ENCODE measurements at regions not wholly inside any gene's neighbourhood (a gene's known extent, or its start where the extent isn't known, plus 50 kb on each side); places are given as distances from the start of the nearest gene placed in this dataset.

DNA sequence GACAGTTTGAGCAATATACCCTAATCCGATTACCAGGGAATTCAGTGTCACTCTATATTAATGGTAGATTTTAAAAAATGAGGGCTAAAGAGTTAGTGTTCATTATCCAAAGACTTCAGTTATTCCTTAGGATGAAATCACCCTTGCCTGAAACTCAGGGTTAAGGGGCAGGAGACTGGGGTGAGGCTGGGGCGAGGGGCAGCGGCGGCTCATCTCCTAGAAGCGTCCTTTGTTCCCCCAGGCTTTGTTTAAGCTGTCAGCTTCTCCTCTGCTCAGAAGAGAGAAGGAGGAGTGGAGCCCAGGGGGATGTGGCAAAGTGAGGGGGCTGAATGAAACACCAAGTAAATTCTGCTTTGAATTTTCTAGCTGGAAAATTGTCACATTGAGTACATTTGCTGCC, 117.7 kb upstream of the ELAC2 start:
- intact Hi-C loops (cut with micrococcal nuclease) = no loop called here
- H3K4me1 Mint-ChIP-seq (ENCODE audit: insufficient read depth, unreplicated experiment) = no peaks in the 10 kb centered on the region
- CTCF ChIA-PET = interaction anchor here (0.5 to 1.9 kb wide), 3 partner anchors 23 to 105 kb away, joined by 4 to 7 read pairs (median 5); no protein-coding TSS in a partner anchor
- no peaks in the 10 kb centered on the region for H3K9me3 Mint-ChIP-seq (ENCODE audit: unreplicated experiment)
- H3K4me3 Mint-ChIP-seq (ENCODE audit: unreplicated experiment) = no peak overlapping the region
- peaks cover 47% of the 10 kb centered on the region for H3K27me3 Mint-ChIP-seq (ENCODE audit: insufficient read depth, unreplicated experiment)
- POLR2A ChIA-PET = interaction anchor here (0.6 to 0.7 kb wide), 2 partner anchors 79 to 1115 kb away, joined by 3 read pairs; partner anchors contain the start of gene MAP2K4
- DNase-seq (ENCODE audit: unreplicated experiment) = no peak
- no TSS peak for BruUV-seq (replicated peaks)
- H3K27ac Mint-ChIP-seq (ENCODE audit: low read depth, unreplicated experiment) = no peak overlapping the region
- no peaks in the 10 kb centered on the region for H3K36me3 Mint-ChIP-seq (ENCODE audit: insufficient read depth, unreplicated experiment)
- no peak for TF ChIP-seq CTCF (IDR thresholded peaks at IDR 0.05; ENCODE audit: unreplicated experiment)

GRCh38 chr17:13134076-13134475, 116.2 kb upstream of the ELAC2 start:
- no peak for DNase-seq (ENCODE audit: unreplicated experiment)
- peaks cover 35% of the 10 kb centered on the region for H3K27me3 Mint-ChIP-seq (ENCODE audit: insufficient read depth, unreplicated experiment)
- no peak overlapping the region for H3K27ac Mint-ChIP-seq (ENCODE audit: low read depth, unreplicated experiment)
- intact Hi-C loops (cut with micrococcal nuclease) = no loop called here
- H3K36me3 Mint-ChIP-seq (ENCODE audit: insufficient read depth, unreplicated experiment) = no peaks in the 10 kb centered on the region
- POLR2A ChIA-PET = interaction anchor here (1.1 kb wide), 1 partner anchor 12 kb away, joined by 3 read pairs; no protein-coding TSS in a partner anchor
- BruUV-seq (replicated peaks) = no TSS peak
- TF ChIP-seq CTCF (IDR thresholded peaks at IDR 0.05; ENCODE audit: unreplicated experiment) = no peak
- no peaks in the 10 kb centered on the region for H3K9me3 Mint-ChIP-seq (ENCODE audit: unreplicated experiment)
- CTCF ChIA-PET = interaction anchor here (0.6 kb wide), 1 partner anchor 66 kb away, joined by 3 read pairs; no protein-coding TSS in a partner anchor
- no peak overlapping the region for H3K4me3 Mint-ChIP-seq (ENCODE audit: unreplicated experiment)
- no peaks in the 10 kb centered on the region for H3K4me1 Mint-ChIP-seq (ENCODE audit: insufficient read depth, unreplicated experiment)

GRCh38 chr17:13131225-13131624, 113.4 kb upstream of the ELAC2 start:
- no peaks in the 10 kb centered on the region for H3K9me3 Mint-ChIP-seq (ENCODE audit: unreplicated experiment)
- peaks cover 42% of the 10 kb centered on the region for H3K27me3 Mint-ChIP-seq (ENCODE audit: insufficient read depth, unreplicated experiment)
- no peak overlapping the region for H3K27ac Mint-ChIP-seq (ENCODE audit: low read depth, unreplicated experiment)
- no peak overlapping the region for H3K4me3 Mint-ChIP-seq (ENCODE audit: unreplicated experiment)
- no TSS peak for BruUV-seq (replicated peaks)
- intact Hi-C loops (cut with micrococcal nuclease) = no loop called here
- no peak for DNase-seq (ENCODE audit: unreplicated experiment)
- no peak for TF ChIP-seq CTCF (IDR thresholded peaks at IDR 0.05; ENCODE audit: unreplicated experiment)
- POLR2A ChIA-PET = no interaction called here
- H3K4me1 Mint-ChIP-seq (ENCODE audit: insufficient read depth, unreplicated experiment) = no peaks in the 10 kb centered on the region
- H3K36me3 Mint-ChIP-seq (ENCODE audit: insufficient read depth, unreplicated experiment) = no peaks in the 10 kb centered on the region
- CTCF ChIA-PET = interaction anchor here (2.5 kb wide), 1 partner anchor 16 kb away, joined by 8 read pairs; no protein-coding TSS in a partner anchor

DNA sequence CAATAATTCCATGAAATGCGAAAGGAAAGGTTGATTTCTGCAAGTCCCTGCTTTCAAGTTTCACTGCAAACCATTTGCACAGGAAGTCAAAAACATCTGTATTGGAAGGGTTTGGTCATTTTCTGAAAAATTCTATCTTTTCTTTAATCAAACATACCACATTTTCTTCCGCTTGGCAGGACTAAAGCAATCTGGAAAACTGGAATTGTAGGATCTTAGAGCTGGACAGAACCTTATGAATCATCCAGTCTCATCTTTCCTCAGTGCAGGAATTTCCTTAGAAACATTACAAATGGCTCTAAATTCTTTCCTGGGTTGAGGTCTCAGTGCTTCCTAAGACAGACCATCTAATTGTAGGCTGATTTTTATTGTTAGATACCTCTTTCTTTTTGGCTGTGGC, 111.5 kb upstream of the ELAC2 start:
- CTCF ChIA-PET = interaction anchor here (0.7 kb wide), 1 partner anchor 1797 kb away, joined by 3 read pairs; no protein-coding TSS in a partner anchor
- TF ChIP-seq CTCF (IDR thresholded peaks at IDR 0.05; ENCODE audit: unreplicated experiment) = no peak
- H3K9me3 Mint-ChIP-seq (ENCODE audit: unreplicated experiment) = no peaks in the 10 kb centered on the region
- BruUV-seq (replicated peaks) = no TSS peak
- peaks cover 31% of the 10 kb centered on the region for H3K27me3 Mint-ChIP-seq (ENCODE audit: insufficient read depth, unreplicated experiment)
- no peaks in the 10 kb centered on the region for H3K36me3 Mint-ChIP-seq (ENCODE audit: insufficient read depth, unreplicated experiment)
- intact Hi-C loops (cut with micrococcal nuclease) = no loop called here
- POLR2A ChIA-PET = no interaction called here
- DNase-seq (ENCODE audit: unreplicated experiment) = no peak
- no peak overlapping the region for H3K27ac Mint-ChIP-seq (ENCODE audit: low read depth, unreplicated experiment)
- H3K4me3 Mint-ChIP-seq (ENCODE audit: unreplicated experiment) = no peak overlapping the region
- H3K4me1 Mint-ChIP-seq (ENCODE audit: insufficient read depth, unreplicated experiment) = no peaks in the 10 kb centered on the region
